Activated CD4-positive, alpha-beta T cell treated with anti-CD3 and anti-CD28 coated beads, Interleukin-2, amount 50 U/mL, for 16 hours (primary cell): ENCODE measurements at regions not wholly inside any gene's neighbourhood (a gene's known extent, or its start where the extent isn't known, plus 50 kb on each side); places are given as distances from the start of the nearest gene placed in this dataset.
"Not testable (repeated sequence)": the region's sequence is repeated elsewhere in the genome, so short reads cannot be mapped to it uniquely, and the experiment has no call there.

ENCODE experiments used
- DNase-seq: peaks from one replicate; pipeline ENCODE4 v3.0.0-alpha.2; 2020

GRCh38 chr2:48045613-48046012 lies 139.3 kb upstream of the FBXO11 start:
- no peak for DNase-seq

DNA sequence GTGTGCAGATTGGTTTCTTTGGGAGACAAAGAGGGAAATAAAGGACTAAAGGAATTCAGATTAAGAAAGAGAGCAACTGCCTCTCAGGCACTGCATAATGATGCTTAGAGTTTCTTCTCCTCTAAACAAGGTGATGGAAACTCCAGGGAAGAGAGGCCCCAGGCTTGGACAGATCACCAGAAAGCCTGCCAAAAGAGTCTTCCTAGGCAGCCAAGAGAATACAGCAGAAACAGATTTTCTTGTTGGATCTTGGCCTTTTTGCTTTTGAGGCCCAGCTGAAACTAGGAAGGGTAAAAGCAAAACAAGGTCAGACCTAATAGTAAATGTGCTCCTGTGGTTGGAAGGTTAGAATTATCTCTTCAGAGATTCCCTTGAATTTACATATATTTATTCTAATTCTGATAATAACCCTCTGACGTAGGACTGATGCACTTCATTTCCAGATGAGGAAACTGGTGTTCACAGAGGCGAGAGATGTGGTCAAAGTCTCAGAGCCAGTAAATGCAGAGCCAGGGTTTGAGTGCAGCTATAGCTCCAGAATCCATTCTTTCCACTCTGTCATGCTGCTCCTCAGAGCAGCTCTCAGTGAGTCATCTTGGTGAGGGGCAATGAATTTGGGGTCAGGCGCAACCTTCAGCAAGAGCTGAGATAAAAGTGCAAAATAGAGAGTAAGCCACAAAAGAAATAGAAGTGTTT lies 142.3 kb upstream of the FBXO11 start:
- no peak for DNase-seq

DNA sequence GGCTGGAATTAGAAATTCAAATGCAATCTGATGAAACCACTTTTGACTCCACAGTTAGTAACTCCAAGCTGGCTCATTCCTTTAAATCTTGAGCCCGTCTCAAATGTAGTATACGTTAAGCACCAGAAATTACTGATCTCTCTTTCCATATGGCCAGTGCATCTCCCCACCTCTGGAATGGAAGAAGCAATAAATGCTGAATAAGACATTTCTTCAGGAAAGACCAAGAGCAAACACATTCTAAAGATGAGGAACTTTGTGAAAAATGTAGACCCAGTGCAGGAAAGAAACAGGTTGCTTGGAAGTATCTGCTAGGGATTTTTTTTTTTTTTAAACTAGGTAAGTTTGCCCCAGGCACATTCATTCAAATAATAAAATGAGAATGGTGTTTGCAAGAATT lies 143.1 kb upstream of the FBXO11 start:
- no peak for DNase-seq

GRCh38 chr2:48050711-48051110 lies 144.4 kb upstream of the FBXO11 start:
- DNase-seq: no peak

- no peak for DNase-seq
Observed at GRCh38 chr2:48059975-48060374, 153.7 kb upstream of the FBXO11 start.

GRCh38 chr2:48061656-48062055 lies 155.4 kb upstream of the FBXO11 start:
- DNase-seq: not testable (repeated sequence)

GRCh38 chr2:48065096-48065495 lies 158.8 kb upstream of the FBXO11 start:
- DNase-seq: no peak

GRCh38 chr2:48066000-48066399 lies 159.7 kb upstream of the FBXO11 start:
- no peak for DNase-seq

- DNase-seq: no peak
Observed at GRCh38 chr2:48069769-48070168, 163.5 kb upstream of the FBXO11 start.

DNA sequence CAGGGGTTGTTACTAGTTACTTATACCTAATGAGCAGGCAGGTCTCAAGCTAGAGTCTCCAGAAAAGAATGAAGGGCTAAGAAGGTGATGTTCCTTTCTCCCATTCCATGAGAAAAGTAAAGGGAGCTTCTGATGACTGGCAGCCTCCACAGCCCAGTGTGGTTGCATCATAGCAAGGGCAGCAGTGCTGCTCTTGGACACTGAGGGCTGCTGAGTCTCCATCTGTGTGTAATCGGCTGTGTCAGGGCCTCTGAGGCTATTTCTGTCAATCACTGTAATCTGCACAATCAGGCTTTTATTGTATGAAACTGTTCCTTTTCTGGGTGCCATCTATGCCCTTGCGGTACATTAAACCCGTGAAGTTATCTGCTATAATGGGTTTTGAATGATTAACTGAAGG lies 164.1 kb upstream of the FBXO11 start:
- DNase-seq: no peak

DNA sequence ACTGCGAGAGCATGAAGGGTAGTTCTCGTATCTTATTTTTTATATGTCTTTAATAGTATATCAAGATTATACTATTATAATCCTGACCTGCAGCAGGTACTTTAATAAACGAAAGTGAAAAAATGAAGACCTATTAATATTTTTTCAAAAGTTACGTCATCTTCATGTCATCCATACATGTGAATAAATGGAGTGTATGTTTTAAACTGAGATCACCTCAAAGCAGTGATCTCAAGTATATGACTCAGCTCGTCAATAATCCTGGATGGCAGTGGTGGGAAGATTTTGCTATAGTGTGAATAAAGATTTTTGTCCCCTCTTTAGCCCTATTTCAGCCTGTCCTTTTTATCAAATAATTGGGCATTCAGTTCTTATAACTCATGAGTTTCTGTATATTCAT lies 166.3 kb upstream of the FBXO11 start:
- DNase-seq: no peak

DNA sequence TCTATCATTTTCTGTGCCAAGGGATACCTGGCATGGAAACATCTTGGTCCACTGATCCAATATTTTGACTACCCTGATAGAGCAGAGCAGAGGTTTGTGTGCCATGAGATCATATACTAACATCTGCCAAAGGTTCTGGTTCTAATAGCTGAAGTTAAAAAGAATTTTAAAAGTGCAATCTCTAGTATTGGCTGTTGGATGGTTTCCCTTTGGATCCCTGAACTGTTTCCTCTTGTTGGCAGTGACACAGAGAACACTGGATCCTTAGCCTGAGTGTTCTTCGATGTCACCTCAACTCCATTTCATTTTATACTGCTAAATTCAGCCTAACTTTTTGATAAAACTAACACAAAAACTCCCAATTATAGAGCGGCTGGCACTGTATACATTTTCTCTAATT lies 169.3 kb upstream of the FBXO11 start:
- no peak for DNase-seq

- DNase-seq: no peak
Observed at GRCh38 chr2:48080534-48081316, 174.4 kb upstream of the FBXO11 start.

GRCh38 chr2:48081317-48081628 lies 175.0 kb upstream of the FBXO11 start:
- no peak for DNase-seq

- no peak for DNase-seq
Observed at GRCh38 chr2:48085888-48086287, 179.6 kb upstream of the FBXO11 start.

DNA sequence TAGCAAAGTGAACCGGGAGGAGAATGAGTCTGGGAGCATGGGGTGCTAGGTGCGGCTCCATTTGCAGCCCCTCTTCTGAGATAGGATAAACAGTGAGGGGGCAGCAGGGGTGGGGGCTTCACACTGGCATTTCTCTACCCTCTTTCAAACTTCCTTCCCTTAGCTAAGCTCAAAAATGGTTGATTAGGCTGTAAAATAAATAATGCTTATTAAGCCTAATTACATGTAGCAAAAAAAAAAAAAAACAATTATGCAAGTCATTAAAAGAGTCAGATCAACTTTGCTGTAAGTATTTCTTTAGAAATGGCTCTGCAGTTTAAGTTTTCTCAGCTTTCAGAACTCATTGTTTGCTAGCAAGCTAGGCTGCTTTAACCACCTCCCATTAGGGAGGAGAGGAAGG lies 182.7 kb upstream of the FBXO11 start:
- no peak for DNase-seq

- DNase-seq: no peak
Observed at GRCh38 chr2:48089644-48090043, 183.3 kb upstream of the FBXO11 start.

DNA sequence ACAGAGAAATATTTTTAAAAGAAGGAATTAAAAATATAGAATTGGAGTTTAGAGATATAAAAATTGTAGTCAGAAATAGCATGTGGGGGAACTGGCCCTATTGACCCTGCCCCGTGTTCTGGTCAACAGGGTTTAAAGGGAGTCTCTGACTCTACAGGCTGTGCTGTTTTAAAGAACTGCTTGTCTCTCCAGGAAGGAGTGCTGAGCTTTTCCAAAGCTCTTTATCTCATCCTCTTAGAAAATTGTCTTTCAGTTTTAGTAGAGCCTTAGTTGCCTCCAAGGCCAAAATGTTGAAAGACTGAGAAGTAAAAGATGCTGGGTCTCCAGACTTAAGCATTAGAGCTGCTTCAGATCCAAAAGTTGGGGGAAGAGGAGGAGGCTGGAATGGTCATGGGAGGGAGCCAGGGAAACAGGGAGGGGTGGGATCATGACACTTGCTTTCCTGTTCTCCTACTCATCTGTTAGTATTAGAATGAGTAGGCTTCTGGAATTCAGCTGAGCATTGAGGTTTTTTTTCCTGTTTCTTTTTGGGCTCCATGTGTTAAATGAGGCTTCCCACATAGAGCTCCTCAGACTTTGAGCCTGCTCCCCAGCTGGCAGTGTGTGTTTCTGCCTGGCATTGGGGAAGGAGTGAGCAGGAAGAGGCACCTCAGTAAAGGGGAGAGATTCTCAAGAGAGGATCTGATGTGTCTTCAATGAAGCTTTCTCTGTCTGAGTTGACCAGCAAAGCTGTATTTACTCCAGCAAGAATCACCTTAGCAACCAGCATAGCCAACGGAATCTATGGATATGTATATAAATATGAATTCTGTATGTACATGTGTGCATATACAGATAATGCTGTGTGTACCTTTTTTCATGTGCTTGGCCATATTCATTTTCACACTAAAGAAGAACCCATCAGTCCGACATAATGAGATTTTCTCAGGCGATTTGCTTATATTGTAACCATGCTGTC lies 186.8 kb upstream of the FBXO11 start:
- no peak for DNase-seq

GRCh38 chr2:48096765-48097164 lies 190.5 kb upstream of the FBXO11 start:
- DNase-seq: not testable (repeated sequence)

- DNase-seq: no peak
Observed at GRCh38 chr2:48098539-48098938, 192.2 kb upstream of the FBXO11 start.

GRCh38 chr2:48104418-48104817 lies 198.1 kb upstream of the FBXO11 start:
- DNase-seq: no peak

DNA sequence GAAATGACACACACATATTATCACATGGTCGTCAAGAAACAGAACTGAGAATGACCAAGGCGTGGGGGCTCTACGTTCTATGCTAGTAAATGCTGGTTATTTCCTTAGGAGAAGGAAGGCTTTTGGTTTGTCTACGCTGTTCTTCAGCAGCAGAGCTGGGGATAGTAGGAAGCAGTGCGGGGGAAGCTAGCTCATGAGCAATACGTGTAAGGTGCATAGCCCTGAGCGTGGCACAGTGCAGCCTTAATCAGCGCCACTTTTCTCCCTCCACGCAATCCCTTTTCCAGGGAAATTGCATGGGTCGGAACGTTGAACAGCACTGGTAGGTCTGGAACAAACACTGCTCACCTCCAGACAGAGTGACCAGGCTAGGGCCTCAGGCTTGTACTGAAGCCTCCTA lies 199.6 kb upstream of the FBXO11 start:
- no peak for DNase-seq

DNA sequence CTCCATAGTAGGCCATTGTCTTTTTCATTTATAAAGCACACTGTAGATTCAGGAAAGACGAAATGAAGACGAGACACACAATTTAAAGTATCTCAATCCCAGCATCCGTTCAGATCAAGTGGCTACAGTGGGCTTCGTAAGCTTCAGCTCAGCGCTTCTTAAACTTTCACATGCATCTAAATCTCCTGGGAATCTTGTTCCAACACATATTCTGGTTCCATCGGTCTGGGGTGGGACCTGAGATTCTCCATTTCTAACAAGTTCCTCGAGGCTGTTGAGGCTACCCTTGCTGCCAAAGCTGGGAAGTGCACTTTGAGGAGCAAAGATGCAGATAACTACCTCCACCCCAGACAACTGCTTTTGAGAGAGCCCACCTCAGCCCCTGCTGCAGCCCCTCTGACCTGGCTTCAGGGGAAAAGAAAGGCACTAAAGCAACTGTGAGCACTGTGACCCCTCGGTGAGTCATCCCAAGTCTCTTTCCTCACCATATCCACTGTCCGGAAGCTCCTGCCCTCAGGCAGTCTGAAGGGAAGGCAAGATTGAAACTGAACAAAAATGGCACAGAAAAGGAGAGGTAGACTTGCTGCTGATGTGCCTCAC lies 201.1 kb upstream of the FBXO11 start:
- no peak for DNase-seq
